ENCODE measurements at regions not wholly inside any gene's neighbourhood (a gene's known extent, or its start where the extent isn't known, plus 50 kb on each side); places are given as distances from the start of the nearest gene placed in this dataset.

- TF ChIP-seq, protein P1, sequence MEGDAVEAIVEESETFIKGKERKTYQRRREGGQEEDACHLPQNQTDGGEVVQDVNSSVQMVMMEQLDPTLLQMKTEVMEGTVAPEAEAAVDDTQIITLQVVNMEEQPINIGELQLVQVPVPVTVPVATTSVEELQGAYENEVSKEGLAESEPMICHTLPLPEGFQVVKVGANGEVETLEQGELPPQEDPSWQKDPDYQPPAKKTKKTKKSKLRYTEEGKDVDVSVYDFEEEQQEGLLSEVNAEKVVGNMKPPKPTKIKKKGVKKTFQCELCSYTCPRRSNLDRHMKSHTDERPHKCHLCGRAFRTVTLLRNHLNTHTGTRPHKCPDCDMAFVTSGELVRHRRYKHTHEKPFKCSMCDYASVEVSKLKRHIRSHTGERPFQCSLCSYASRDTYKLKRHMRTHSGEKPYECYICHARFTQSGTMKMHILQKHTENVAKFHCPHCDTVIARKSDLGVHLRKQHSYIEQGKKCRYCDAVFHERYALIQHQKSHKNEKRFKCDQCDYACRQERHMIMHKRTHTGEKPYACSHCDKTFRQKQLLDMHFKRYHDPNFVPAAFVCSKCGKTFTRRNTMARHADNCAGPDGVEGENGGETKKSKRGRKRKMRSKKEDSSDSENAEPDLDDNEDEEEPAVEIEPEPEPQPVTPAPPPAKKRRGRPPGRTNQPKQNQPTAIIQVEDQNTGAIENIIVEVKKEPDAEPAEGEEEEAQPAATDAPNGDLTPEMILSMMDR (conservative IDR thresholded peaks at IDR 0.05; ENCODE audit: low read depth, low read length), result no peak
Measured at GRCh38 chr2:55772109-55772980, 78.7 kb upstream of the PNPT1 start (continued).

- H3K9ac ChIP-seq (ENCODE audit: low read depth, low read length), result no peak overlapping the region
- H3K9me3 ChIP-seq (ENCODE audit: control insufficient read depth, insufficient read depth, low read length), result peaks cover 2% of the 10 kb centered on the region; the same call in 1 of the 2 replicates
- no peaks in the 10 kb centered on the region for H4K20me1 ChIP-seq (ENCODE audit: insufficient read depth, low read length)
- H3K23ac ChIP-seq (ENCODE audit: low read depth, low read length), result no peak overlapping the region
- BruUV-seq (replicated peaks), result no TSS peak
- no CpG with 5 or more reads among the region's 2 CpGs for WGBS, 2 experiments (ENCODE audit: extremely low coverage in 2 of 2, insufficient read length in 1 of 2)
- peaks cover 5% of the 10 kb centered on the region for H3K4me1 ChIP-seq (ENCODE audit: control insufficient read depth, insufficient read depth, low read length)
- H3K27ac ChIP-seq (ENCODE audit: insufficient read depth, low read length), result no peak overlapping the region
- no peak overlapping the region for H3K4me2 ChIP-seq (ENCODE audit: low read depth, low read length)
- no peak overlapping the region for H2BK20ac ChIP-seq (ENCODE audit: low read depth, low read length)
- H3K36me3 ChIP-seq (ENCODE audit: control insufficient read depth, insufficient read depth, low read length), result no peaks in the 10 kb centered on the region
- no peaks in the 10 kb centered on the region for H3K9me1 ChIP-seq (ENCODE audit: insufficient read depth, low read length)
- no peak overlapping the region for H3K4me3 ChIP-seq (ENCODE audit: insufficient read depth, low read depth, low read length)
- peak; percentile 79 for ATAC-seq (ENCODE audit: low read depth)
- POLR2A ChIA-PET (ENCODE audit: unreplicated experiment), result no interaction called here
- H2AFZ ChIP-seq (replicated peaks; ENCODE audit: low read length, poor library complexity), result no peak overlapping the region
- H2BK5ac ChIP-seq (ENCODE audit: low read depth, low read length, poor library complexity, severe bottlenecking), result no peak overlapping the region
- H3K14ac ChIP-seq (replicated peaks; ENCODE audit: low read depth, low read length), result no peak overlapping the region
- H3K56ac ChIP-seq (ENCODE audit: extremely low read depth, insufficient read depth, low read length), result no peak overlapping the region
- H2BK120ac ChIP-seq (ENCODE audit: low read depth, low read length), result no peak overlapping the region
- H3K79me1 ChIP-seq (ENCODE audit: low read depth in 1 of 2, low read length in 2 of 2), result no peaks in the 10 kb centered on the region
- no peak overlapping the region for H2AK5ac ChIP-seq (ENCODE audit: low read depth, low read length)
- H4K91ac ChIP-seq (ENCODE audit: insufficient read depth, low read depth, low read length), result no peak overlapping the region
- intact Hi-C loops (cut with micrococcal nuclease) (loop anchor here (1.0 to 5.0 kb wide), 6 partner anchors 53 to 361 kb away; partner anchors contain the start of gene EFEMP1), dilution Hi-C loops (cut with HindIII; ENCODE audit: low sequenced_read_pairs, unreplicated experiment) (no loop called here), in situ Hi-C loops (cut with MboI; ENCODE audit: low sequenced_read_pairs) (no loop called here)
- no peak overlapping the region for H4K8ac ChIP-seq (ENCODE audit: low read depth in 2 of 2, low read length in 2 of 2)
- no peak overlapping the region for H3K4ac ChIP-seq (ENCODE audit: low read depth, low read length)
- peak; percentile 67 for DNase-seq
- CTCF ChIA-PET, result interaction anchor here (0.6 to 1.7 kb wide), 15 partner anchors 9 to 243 kb away, joined by 3 to 16 read pairs (median 4); no protein-coding TSS in a partner anchor
- no peak overlapping the region for H3K18ac ChIP-seq (ENCODE audit: low read depth, low read length)
- H3K27me3 ChIP-seq (ENCODE audit: control insufficient read depth, insufficient read depth, low read length), result no peaks in the 10 kb centered on the region
- no peak overlapping the region for H2AK9ac ChIP-seq (replicated peaks; ENCODE audit: low read depth, low read length, poor library complexity)
- H4K5ac ChIP-seq (ENCODE audit: low read depth, low read length), result no peak overlapping the region
- no peak overlapping the region for H2BK15ac ChIP-seq (ENCODE audit: low read depth, low read length)
- TF ChIP-seq RFX5 (IDR thresholded peaks at IDR 0.05; ENCODE audit: low read depth, low read length) (no peak), ELK1 (IDR thresholded peaks at IDR 0.05; ENCODE audit: borderline replicate concordance, low read depth, low read length) (no peak), RCOR1 (IDR thresholded peaks at IDR 0.05; ENCODE audit: insufficient replicate concordance, low read length) (no peak), SMC3 (IDR thresholded peaks at IDR 0.05; ENCODE audit: low read depth, low read length) (peak; percentile 94), NFE2L2 (IDR thresholded peaks at IDR 0.05; ENCODE audit: low read depth, low read length) (no peak), CEBPB (IDR thresholded peaks at IDR 0.05; ENCODE audit: low read depth, low read length) (no peak), POLR2A (IDR thresholded peaks at IDR 0.05; ENCODE audit: low read depth, low read length) (no peak), RAD21 (IDR thresholded peaks at IDR 0.05; ENCODE audit: low read length) (peak; percentile 90)
- TF ChIP-seq, protein P1 (conservative IDR thresholded peaks at IDR 0.05; ENCODE audit: low read depth, low read length), result peak; percentile 91
Measured at GRCh38 chr2:55771612-55772011, 78.0 kb upstream of the PNPT1 start.

Measured in IMR-90 (cell line).